ENCODE measurements at regions not wholly inside any gene's neighbourhood (a gene's known extent, or its start where the extent isn't known, plus 50 kb on each side); places are given as distances from the start of the nearest gene placed in this dataset.
"Not testable (repeated sequence)": the region's sequence is repeated elsewhere in the genome, so short reads cannot be mapped to it uniquely, and the experiment has no call there.

DNA sequence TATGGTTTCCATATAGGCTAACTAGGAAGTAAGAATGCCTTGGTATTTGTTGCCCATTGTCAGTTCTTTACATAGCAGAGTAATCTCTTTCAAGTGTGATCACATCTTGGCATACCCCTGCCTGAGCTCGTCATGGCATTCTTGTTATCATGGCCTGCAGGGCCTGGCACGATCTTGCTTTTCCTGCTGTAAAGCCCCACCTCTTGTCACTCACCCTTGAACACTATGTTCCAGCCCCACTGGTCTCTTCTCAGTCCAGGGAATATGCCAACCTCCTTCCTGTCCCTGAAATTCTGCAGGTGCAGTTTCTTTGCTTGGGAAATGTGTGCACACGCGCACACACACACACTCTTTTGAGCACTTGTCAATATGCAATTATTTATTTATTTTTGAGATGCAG is 250.2 kb upstream of the DMRT1 start:
- DNase-seq: no peak

DNA sequence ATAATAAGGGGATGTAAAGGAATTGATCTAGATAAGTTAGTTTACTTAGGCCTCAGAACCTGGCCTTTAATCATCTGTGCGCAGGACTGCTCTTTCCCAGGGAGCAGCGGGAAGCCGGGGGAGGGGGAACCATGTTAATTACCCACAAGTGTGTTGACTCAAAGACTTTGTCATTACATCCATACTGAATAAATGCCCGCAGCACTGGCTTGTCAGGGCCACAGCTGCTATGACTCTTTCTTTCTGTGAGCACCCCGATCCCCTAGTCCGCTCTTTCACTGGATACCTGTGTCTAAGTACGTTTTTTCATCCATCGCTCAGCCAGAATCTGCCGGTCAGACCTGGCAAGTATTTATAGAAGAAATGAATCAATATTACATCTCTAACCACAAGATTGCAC is 249.3 kb upstream of the DMRT1 start:
- no peak for DNase-seq

DNA sequence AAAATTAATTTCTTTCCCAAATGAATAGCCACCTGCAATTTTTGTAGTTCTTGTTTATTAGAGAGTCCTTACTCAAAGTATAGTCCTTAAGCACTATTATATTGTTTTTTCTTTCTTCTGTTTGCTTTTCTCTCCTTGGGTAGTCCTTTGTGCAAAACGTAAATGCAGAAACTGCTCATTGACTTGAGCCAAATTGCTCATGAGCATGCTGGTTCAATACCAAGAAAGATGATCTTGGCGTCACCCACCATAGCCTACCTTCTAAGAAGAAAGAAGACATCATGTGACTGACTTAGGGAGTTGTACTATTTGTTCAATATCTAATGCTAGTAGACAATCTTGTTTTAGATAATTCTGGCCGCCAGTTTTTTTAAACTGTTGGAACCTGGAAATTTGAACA is 248.8 kb upstream of the DMRT1 start:
- DNase-seq: no peak

DNA sequence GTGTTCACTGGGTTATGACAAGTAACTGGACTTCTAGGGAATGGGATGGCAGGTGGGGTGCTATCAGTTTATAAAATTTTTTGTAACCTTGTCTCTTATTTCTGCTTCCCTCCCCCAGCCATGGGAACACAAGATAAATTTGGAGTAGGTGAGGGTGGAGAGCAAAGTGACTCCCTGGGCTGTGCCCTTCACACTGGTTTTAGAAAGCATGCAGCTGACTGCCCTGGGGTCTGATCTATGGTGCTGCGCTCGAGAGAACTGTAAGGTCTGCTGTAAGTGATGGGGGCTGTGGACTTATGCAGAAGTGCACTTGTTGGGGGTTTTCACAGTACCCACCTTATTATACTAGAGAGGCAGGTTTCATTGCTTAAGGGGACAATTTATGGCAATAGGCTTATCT is 247.7 kb upstream of the DMRT1 start:
- no peak for DNase-seq

DNA sequence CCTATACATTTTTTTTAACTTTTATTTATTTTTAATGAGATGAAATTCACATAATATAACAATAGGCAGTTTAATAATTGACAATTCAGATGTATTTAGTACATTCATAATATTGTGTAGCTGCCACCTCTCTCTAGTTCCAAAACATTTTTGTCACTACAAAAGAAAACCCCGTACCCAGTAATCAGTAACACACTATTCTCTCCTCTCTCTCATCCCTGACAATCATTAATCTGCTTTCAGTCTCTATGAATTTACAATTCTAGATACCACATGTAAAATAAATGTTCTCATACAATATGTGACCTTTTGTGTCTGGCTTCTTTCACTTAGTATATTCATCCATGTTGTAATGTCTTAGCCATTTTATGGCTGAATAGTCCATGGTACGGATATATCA is 244.8 kb upstream of the DMRT1 start:
- no peak for DNase-seq

DNA sequence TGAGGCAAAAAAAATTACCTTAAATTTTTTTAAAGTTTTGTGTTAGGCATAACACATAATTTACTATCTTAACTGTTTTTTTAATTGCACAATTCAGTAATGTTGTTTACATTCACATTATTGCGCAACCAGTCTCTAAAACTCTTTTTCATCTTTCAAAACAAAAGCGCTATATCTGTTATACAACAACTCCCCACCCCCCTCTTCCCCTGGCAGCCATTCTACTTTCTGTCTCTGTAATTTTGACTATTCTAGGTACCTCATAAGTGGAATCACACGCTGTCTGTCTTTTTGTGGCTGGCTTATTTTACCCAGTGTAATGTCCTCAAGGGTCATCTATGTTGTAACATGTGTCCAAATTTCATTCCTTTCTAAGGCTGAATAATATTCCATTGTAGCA is 241.5 kb upstream of the DMRT1 start:
- no peak for DNase-seq

DNA sequence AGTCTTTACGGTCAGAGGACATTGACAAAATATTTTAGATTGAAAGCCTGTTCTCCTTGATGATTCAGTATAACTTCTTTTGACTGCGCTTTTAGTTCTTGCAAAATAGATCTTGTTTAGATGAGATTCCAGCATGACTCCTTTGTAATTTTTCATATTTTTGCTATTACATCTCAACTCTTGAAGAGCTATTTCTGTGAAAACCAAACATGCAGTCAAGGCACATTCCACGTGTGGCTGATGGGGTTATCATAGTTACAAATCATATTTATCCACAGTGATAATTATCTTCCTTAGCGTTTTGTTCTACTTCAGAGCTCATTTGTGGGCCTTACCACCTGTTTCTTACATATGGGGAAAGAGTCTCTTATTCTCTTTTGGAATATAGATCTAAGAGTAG is 238.8 kb upstream of the DMRT1 start:
- DNase-seq: no peak

DNA sequence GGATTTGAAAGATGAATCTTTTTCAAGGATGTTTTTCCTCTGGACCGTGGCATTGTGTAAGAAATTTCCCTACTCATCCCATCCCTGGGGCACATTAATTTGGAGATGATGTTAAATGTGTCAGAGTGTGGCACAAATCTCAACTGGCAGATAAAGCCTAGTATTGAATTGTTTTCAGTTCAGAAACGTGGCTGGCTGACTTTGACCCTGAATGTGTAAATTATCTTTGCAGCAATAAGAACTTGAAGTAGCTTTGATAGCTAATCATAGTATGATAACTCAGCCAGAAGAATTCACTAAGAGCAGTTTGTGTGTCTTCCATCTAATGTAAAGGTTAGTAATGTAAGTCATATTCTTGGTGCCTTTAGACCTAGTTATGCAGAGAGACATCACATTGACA is 238.4 kb upstream of the DMRT1 start:
- DNase-seq: no peak

DNA sequence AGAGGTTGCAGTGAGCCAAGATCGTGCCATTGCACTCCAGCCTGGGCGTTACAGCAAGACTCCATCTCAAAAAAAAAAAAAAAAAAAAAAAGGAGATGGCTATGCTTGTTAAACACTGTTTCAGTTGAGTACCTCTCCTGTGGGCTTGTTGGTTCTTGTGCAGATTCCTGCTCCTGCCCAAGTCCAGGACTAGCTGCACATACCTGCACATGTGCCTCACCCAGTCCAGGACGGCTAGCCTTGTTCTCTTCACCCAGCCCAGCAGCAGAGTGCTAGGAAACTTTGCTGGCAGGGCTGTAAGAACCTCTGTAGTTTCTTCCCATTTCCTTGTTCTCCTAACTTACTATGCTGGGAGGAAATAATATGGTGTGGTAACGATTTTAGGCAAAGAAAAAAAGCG is 234.1 kb upstream of the DMRT1 start:
- DNase-seq: no peak

DNA sequence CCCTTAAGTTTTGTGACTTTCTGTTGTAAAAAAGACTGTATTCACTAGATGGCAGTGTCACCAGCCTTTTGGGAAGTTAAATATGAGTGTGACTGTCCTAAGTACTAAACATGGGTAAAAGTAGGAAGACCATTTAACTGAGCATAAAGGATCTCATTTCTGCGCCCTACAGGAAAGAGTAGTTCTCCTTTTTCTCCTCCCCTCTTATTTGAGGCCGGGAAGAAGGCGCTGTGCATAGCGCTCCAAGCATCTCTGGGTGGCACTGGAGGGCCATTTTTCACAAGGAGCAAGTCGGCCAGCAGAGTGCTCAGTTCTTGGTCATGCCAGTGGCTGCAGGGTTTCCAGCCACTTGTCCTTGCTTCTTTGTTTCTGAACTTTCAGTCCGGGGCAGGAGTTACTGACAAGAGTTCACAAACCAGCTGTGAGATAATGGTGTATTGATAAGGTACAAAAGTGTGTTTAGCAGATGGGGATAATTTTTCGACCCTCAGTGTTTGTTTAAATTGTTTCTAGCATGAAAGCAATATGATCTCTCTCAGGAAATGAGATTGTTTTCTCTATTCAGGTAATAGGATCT is 227.6 kb upstream of the DMRT1 start:
- DNase-seq: peak; percentile 82

DNA sequence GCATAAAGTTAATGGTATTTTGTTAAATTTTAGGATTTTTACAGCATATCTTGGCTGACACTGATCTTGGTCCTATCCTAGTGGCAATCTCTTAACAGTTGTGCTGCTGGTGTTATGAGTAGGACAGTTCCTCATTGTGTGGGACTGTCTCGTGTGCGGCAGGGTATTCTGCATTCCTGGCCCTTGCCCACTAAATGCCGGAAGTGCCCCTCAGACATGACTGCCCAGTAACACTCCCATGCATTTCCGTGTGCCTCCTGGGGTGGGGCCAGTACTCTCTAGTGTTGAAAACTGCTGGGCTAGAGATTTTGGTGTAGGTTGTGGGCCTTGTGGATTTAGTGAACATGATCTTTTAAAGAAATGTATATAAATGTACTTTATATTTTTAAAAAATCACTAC is 227.1 kb upstream of the DMRT1 start:
- no peak for DNase-seq

DNA sequence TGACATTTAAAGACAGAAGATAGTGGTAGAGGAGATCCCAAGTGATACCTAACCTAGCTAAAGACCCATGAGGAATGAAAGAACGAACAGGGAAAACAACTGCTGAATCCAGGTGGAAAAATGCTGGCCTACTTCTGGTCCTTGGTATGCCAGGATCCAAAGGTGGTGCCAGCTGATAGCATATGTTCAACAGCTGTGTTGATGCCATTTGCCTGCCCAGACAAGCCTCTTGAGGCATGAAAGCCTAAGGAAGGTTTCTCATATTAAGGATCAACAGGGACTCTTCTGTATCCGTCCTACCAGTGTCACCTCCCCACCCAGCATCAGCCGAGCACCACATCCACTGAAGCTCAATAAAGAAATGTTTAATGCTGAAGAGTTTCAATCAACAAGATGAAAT is 225.7 kb upstream of the DMRT1 start:
- DNase-seq: no peak

DNA sequence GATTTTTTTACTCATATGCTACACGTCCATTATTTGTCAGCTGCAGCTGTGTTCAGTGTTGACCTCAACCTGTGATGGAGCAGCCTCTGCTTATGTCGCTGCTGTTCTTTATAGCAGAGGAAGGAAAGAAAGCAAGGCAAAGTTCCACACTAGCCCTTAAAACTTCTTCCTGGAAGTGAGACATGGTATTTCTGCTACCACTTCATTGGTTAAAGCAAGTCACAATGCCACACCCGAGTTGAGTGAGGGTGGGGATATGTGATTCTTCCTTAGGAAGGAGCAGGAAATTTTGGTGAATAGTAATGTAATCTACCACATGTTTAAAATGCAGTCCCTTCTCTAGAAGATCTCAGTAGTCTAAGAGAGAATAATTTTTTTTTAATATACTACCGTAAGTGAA is 224.8 kb upstream of the DMRT1 start:
- no peak for DNase-seq

DNA sequence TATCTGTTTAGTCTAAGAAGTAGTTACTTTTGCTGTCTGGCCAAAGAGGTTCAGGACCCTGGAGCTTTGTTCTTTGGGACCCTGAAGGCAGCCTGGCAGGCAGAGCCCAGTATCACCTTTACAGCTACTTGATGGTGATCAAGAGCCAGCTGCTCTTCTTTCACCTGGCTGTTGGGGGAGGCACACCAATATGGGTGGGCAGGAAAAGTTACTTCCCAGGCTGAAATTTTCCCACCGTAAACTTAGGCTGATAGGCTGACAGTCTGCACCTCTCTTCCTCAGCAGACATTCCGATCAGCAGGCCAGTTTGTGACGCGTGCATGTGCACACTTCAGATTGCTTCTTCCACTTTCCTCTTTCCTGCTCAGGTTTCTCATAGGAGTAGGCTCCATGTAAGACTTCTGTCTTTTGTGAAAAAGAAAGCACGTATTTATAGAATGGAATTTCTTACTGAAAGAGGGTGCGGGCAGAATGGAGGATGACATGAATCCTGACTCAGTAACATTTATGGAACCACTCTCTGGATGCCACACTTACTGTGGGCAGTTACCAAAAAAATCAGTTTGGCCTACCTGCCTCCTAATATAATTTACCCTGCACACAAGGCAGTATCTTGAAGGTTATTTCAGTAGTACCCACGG is 223.9 kb upstream of the DMRT1 start:
- DNase-seq: no peak

DNA sequence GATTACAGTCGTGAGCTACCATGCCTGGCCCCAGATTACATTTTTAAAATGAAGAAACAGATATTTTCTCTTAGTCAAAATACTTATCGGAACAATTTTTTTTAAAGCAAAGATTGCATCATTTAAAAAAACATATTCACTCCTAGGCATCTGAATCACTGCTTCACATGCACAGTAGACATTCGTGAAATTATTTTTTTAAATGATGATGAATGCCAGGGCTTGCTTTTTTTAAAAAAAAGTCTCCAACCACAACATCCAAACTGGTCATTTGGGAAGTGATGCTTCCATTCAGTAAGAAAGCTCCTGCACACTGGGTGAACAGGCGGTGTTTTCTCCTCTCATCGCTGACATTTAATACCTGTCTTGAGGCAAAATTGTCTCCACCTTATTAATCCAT is 223.0 kb upstream of the DMRT1 start:
- no peak for DNase-seq

DNA sequence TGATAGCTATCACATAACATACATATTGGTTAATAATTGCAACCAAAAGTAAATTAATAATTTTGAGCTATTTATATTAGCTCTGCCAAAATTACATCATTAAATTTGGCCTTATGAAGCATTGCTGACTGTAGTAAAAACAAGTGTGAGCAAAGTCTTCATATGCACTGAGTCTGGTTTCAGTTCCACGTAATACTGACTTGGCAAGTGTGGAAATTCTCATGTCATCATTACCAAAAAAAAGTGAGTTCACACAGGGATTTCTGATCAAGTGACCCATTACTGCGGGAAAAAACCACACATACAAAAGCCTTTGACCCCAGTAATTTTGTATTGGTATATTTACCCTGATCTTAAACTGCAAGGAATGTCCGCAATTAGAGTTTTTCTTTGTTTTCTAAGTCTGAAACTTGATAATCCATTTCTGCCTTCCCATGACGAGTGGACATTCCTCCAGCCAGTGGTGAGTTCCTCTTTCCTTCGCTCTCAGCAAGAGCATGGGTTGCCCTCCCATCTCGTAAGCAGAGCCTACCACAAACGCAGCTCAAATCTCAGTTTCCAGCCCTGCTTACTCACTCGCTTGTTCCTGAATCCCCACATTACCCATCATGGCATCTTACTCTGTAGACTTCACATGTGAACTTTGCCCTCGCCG is 220.2 kb upstream of the DMRT1 start:
- peak; percentile 58 for DNase-seq

DNA sequence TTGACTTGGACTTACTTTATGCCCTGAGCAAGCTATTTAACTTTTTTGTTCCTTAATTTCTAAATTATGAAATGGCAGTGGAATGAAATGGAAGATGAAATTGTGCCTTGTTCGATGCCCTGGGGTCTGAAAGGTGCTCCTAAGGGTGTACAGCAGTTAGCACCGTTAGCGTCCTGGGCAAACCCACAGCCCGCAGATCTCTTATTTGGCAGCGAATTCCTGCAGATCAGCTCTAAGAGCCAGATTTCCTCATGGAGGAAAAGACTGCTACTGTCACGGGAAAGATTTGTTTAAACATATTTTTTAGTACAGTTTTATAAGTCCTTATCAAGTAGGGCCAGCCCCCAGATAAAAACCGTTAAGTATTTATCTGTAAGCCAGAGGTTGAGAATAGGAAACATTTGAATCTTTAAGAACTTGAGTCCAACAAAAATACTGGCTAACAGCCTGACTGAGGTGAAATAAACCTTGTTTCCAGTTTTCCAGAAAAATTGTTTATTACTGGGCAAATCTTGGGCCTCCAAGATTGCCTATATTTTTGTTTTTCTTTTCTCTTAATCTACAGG is 216.5 kb upstream of the DMRT1 start:
- DNase-seq: no peak

DNA sequence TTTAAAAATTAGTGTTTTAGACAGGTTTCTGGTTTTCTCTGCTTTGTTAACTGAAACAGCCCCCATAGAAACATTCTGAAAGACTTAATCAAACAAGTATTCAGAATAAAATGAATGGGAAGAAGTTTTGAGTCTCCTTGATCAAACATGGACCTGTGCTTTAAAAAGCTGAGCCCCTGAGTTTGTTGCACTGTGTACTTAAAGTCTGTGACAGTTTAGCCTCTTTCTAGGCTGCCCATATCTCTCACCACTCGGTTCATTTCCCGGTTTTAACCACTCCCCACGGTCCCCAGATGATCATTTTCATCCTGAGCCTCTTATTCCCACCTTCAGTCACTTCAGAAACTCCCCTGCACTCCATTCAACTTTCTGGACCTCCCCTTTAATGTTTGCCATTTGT is 215.9 kb upstream of the DMRT1 start:
- DNase-seq: no peak

DNA sequence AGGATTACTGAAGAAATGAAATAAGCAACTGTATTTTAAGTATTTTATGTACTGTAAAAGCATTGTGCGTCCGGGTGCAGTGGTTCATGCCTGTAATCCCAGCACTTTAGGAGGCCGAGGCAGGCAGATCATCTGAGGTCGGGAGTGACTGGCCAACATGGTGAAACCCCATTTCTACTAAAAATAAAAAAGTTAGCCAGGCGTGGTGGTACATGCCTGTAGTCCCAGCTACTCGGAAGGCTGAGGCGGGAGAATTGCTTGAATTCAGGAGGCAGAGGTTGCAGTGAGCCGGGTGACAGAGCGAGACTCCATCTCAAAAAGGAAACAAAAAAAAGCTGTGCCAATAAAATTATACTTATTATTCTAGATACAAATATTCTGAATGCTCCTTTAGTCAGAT is 215.4 kb upstream of the DMRT1 start:
- DNase-seq: not testable (repeated sequence)

DNA sequence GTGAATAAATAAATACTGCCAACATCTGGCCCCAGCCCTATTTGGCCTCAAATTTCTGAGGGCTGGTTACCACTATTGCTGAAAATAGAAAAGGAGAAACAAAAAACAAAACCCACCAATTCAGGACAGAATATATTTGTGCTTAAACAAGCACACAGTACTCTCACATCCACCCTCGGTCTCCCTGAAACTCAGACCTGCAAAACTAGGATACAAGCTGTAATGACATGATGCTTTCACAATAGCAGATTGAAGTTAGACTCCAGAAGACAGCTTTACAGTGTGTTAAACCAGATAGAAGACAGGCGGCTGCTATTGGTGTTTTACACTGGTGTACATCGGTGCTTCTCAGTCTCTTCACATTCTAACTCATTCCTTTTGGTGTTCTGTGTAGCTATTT is 214.9 kb upstream of the DMRT1 start:
- peak; percentile 40 for DNase-seq

DNA sequence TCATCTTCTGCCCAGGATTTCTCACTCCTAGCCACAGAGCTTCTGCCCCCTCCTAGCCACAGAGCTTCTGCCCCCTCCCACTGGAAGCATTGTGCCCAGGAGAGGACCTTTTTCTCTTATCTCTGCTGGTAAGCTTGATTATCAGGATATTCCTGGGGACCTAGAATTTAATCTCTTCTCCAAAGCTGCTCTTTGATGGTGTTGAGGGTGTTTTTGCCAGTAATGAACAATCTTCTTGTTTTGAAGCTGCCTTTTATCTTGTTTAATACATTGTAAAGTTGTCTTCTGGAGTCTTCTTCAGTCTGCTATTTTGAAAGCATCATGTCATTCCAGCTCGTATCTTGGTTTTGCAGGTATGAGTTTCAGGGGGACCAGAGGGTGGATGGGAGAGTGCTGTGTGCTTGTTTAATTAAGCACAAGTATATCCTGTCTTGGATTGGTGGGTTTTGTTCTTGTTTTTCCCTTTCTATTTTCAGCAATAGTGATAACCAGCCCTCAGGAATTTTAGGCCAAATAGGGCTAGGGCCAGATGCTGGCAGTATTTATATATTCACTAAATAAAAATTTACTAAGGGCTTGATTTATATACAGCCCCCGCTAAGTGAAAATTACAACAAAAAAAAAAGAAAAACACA is 214.0 kb upstream of the DMRT1 start:
- no peak for DNase-seq

DNA sequence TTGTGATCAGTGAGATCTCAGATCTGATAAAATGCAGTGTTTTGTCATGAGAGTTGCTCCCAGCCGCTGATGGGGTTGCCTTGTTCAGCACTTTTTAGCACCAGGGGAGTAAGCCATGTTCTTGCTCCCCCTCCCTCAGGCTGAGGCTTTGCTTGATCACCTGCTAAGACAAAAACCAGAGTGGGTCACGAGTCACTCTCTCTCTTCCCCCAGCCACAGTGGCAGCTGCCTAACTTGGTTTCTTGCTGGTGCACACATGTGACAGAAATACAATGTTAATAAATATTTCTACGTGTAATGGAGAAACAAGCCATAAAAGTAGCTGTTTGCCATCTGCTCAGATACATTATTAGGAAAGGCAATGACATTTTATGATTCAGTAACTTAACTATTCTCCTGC is 212.4 kb upstream of the DMRT1 start:
- DNase-seq: peak; percentile 32

DNA sequence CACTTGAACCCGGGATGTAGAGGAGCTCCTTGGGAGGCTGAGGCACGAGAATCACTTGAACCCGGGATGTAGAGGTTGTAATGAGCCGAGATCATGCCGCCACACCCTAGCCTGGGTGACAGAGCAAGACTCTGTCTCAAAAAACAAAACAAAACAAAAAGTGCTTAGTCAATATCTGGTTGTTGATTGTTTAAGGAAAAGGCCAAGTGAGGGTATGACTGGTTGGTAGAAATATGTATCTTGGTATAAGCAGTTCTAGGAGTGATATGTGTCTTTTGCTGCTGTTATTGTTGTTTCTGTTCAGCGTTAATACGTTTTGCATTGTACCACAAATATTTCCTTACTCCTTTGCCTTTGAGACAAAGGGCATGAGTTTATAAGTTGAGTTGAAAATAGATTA is 210.7 kb upstream of the DMRT1 start:
- no peak for DNase-seq

DNA sequence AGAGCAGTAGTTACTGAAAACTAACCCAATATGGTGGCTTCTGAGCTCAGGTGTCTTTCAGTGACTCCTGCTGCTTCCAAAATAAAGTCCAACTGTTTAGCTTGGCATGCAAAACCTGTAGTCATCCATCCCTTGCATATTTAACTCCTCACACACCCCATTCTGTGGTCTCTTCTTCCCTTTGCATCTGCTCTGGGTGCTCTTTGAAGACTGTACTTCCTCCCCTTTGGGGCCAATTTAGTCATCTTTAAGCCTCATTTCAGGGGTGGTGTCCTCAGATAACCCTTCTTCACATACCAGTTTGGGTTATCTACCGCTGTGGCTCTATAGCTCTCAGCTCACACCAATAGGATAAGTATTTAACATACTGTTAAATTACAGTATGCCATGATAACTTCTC is 209.9 kb upstream of the DMRT1 start:
- no peak for DNase-seq

All from RPMI8226 (cell line).